ENCODE measurements at regions not wholly inside any gene's neighbourhood (a gene's known extent, or its start where the extent isn't known, plus 50 kb on each side); places are given as distances from the start of the nearest gene placed in this dataset.

DNA sequence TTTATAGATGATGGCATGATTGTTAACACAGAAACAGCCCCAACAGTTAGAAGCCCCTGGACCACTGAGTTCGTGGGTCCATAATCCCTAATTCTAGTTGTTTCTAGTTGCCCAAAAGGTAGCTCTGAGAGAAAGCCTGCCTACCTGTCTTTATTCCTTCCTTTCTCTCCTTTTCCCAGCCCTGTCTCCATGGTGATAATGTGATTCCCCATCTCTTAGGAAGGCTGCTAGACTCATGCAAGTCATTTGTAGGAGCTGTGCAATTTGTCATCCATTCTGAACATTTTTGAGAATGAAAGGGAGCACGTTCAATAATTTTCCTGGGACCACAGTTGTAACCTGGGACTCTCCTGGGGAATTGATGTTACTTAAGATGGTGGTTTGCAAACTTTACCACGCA lies 183.4 kb downstream of the EMX2 start:
- H3K27me3 ChIP-seq (ENCODE audit: control insufficient read depth, insufficient read depth, low read length) = no peaks in the 10 kb centered on the region
- H3K9me3 ChIP-seq (ENCODE audit: control insufficient read depth in 2 of 3, insufficient read depth in 1 of 3, low read length in 3 of 3) = no peaks in the 10 kb centered on the region
- intact Hi-C loops (cut with DNase I) = no loop called here
- H3K4me3 ChIP-seq (ENCODE audit: low read length in 3 of 3) = no peak overlapping the region
- TF ChIP-seq CTCF (IDR thresholded peaks at IDR 0.05; ENCODE audit: borderline replicate concordance, extremely low read depth, insufficient read depth) = no peak
- no peak overlapping the region for H3K27ac ChIP-seq (ENCODE audit: low read depth in 2 of 2, low read length in 2 of 2)
- H3K4me1 ChIP-seq (ENCODE audit: control insufficient read depth in 2 of 3, insufficient read depth in 2 of 3, low read depth in 1 of 3, low read length in 3 of 3) = peaks cover 2 to 4% (median 3%) of the 10 kb centered on the region in 3 donors
- DNase-seq (no peak), FAIRE-seq (no peak)
- no peaks in the 10 kb centered on the region for H3K36me3 ChIP-seq (ENCODE audit: control insufficient read depth in 2 of 3, insufficient read depth in 3 of 3, low read length in 3 of 3)
- H3K9ac ChIP-seq (ENCODE audit: low read length in 3 of 3) = no peak overlapping the region

- Histone ChIP-seq H3K4me3 (ENCODE audit: low read length in 3 of 3) (no peak overlapping the region), H3K4me1 (ENCODE audit: control insufficient read depth in 2 of 3, insufficient read depth in 2 of 3, low read depth in 1 of 3, low read length in 3 of 3) (peaks cover 2 to 4% (median 3%) of the 10 kb centered on the region in 3 donors), H3K9ac (ENCODE audit: low read length in 3 of 3) (no peak overlapping the region), H3K9me3 (ENCODE audit: control insufficient read depth in 2 of 3, insufficient read depth in 1 of 3, low read length in 3 of 3) (no peaks in the 10 kb centered on the region), H3K27ac (ENCODE audit: low read depth in 2 of 2, low read length in 2 of 2) (no peak overlapping the region), H3K36me3 (ENCODE audit: control insufficient read depth in 2 of 3, insufficient read depth in 3 of 3, low read length in 3 of 3) (no peaks in the 10 kb centered on the region), H3K27me3 (ENCODE audit: control insufficient read depth, insufficient read depth, low read length) (no peaks in the 10 kb centered on the region)
- intact Hi-C loops (cut with DNase I) = no loop called here
- no peak for FAIRE-seq
- no peak for TF ChIP-seq CTCF (IDR thresholded peaks at IDR 0.05; ENCODE audit: borderline replicate concordance, extremely low read depth, insufficient read depth)
- DNase-seq = no peak
Measured at GRCh38 chr10:117726596-117727295, 184.2 kb downstream of the EMX2 start.

GRCh38 chr10:117727421-117727820 lies 184.9 kb downstream of the EMX2 start:
- Histone ChIP-seq H3K27ac (ENCODE audit: low read depth in 2 of 2, low read length in 2 of 2) (no peak overlapping the region), H3K9me3 (ENCODE audit: control insufficient read depth in 2 of 3, insufficient read depth in 1 of 3, low read length in 3 of 3) (no peaks in the 10 kb centered on the region), H3K4me3 (ENCODE audit: low read length in 3 of 3) (no peak overlapping the region), H3K36me3 (ENCODE audit: control insufficient read depth in 2 of 3, insufficient read depth in 3 of 3, low read length in 3 of 3) (no peaks in the 10 kb centered on the region), H3K4me1 (ENCODE audit: control insufficient read depth in 2 of 3, insufficient read depth in 2 of 3, low read depth in 1 of 3, low read length in 3 of 3) (peaks cover under 1 to 4% (median 1%) of the 10 kb centered on the region in 3 donors), H3K9ac (ENCODE audit: low read length in 3 of 3) (no peak overlapping the region), H3K27me3 (ENCODE audit: control insufficient read depth, insufficient read depth, low read length) (no peaks in the 10 kb centered on the region)
- no peak for DNase-seq
- TF ChIP-seq CTCF (IDR thresholded peaks at IDR 0.05; ENCODE audit: borderline replicate concordance, extremely low read depth, insufficient read depth) = no peak
- no peak for FAIRE-seq
- intact Hi-C loops (cut with DNase I) = no loop called here

- H3K4me3 ChIP-seq (ENCODE audit: low read length in 3 of 3) = no peak overlapping the region
- DNase-seq (no peak), FAIRE-seq (no peak)
- H3K27me3 ChIP-seq (ENCODE audit: control insufficient read depth, insufficient read depth, low read length) = no peaks in the 10 kb centered on the region
- intact Hi-C loops (cut with DNase I) = no loop called here
- no peak for TF ChIP-seq CTCF (IDR thresholded peaks at IDR 0.05; ENCODE audit: borderline replicate concordance, extremely low read depth, insufficient read depth)
- H3K27ac ChIP-seq (ENCODE audit: low read depth in 2 of 2, low read length in 2 of 2) = no peak overlapping the region
- H3K36me3 ChIP-seq (ENCODE audit: control insufficient read depth in 2 of 3, insufficient read depth in 3 of 3, low read length in 3 of 3) = no peaks in the 10 kb centered on the region
- H3K4me1 ChIP-seq (ENCODE audit: control insufficient read depth in 2 of 3, insufficient read depth in 2 of 3, low read depth in 1 of 3, low read length in 3 of 3) = peaks cover 0 to 1% (median 0%) of the 10 kb centered on the region in 3 donors
- no peaks in the 10 kb centered on the region for H3K9me3 ChIP-seq (ENCODE audit: control insufficient read depth in 2 of 3, insufficient read depth in 1 of 3, low read length in 3 of 3)
- H3K9ac ChIP-seq (ENCODE audit: low read length in 3 of 3) = no peak overlapping the region
Measured at GRCh38 chr10:117728087-117728486, 185.5 kb downstream of the EMX2 start.
